Fibroblast of the aortic adventitia (primary cell): ENCODE measurements at regions not wholly inside any gene's neighbourhood (a gene's known extent, or its start where the extent isn't known, plus 50 kb on each side); places are given as distances from the start of the nearest gene placed in this dataset.

Experiments
- DNase-seq: peaks from one replicate; pipeline ENCODE4 v3.0.0-alpha.2; 2010; ENCODE audit warnings: low read depth
- H3K4me3 ChIP-seq: 2 replicates; pipeline ENCODE4 v1.5.1; 2011; ENCODE audit warnings: low read depth, mild to moderate bottlenecking, control low read depth, low read length, moderate library complexity
- TF ChIP-seq, protein P1 (sequence below): IDR thresholded peaks from 2 replicates; pipeline ENCODE4 v1.5.1; 2011; ENCODE audit warnings: mild to moderate bottlenecking, low read length, control low read depth, inconsistent platforms; ENCODE audit not compliant: insufficient read depth

DNA sequence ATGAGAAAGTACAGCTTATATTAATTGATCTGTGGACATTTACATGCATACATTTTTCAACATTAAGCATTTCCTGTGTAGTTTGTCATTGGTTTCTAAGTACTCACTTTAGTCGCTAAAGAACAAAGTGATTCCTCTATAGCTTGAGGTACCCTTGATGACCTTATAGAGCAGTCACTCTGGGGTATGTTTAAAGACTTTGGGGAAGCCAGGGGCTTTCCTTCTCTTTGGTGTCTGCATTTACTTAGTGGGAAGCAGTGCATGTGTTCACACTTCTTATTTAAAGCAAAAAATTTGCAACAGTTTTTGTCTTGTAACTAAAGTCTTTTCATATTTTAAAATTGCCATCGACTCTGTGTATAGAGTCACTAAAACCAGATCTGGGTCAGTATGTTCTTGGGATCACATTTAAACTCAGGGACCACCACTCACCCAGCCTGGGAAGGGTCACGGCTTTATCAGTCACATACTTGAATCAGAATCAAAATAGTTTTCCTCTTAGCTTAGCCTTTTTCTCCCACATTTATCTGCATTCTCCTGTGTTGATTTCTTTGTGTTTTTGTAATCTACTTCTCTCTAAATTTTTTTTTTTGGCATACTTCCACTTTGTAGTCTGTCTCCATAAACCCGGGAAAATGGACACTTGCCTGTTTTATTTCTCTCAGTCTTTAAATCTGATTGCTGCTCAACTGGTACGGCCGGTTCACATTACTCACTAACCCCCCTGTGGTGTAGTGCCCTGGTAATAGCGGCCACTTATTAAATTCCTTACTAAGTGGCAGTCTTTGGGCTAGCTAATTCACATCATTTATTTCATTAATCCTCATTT is 143.9 kb upstream of the FBN2 start:
- TF ChIP-seq, protein P1, sequence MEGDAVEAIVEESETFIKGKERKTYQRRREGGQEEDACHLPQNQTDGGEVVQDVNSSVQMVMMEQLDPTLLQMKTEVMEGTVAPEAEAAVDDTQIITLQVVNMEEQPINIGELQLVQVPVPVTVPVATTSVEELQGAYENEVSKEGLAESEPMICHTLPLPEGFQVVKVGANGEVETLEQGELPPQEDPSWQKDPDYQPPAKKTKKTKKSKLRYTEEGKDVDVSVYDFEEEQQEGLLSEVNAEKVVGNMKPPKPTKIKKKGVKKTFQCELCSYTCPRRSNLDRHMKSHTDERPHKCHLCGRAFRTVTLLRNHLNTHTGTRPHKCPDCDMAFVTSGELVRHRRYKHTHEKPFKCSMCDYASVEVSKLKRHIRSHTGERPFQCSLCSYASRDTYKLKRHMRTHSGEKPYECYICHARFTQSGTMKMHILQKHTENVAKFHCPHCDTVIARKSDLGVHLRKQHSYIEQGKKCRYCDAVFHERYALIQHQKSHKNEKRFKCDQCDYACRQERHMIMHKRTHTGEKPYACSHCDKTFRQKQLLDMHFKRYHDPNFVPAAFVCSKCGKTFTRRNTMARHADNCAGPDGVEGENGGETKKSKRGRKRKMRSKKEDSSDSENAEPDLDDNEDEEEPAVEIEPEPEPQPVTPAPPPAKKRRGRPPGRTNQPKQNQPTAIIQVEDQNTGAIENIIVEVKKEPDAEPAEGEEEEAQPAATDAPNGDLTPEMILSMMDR: no peak
- H3K4me3 ChIP-seq: no peak overlapping the region
- DNase-seq: no peak

DNA sequence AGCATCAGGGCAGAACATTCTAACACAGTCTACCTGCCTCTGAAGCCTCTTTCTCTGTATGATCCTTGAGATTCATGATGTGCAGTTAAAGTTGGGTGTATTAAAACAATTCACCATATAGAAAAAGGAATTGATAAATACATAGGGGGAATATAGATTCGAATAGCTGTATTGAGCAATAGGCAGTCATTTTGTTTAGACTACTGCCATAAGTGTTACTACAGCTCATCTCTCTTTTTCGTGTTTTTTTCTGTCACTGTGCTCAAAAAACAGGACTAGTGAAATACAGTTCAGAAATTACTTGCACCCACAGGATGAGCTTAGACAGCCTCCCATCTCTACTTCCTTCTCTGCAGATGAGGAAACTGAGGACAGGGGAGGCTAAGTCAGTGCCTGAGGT is 144.6 kb upstream of the FBN2 start:
- no peak for DNase-seq
- H3K4me3 ChIP-seq: no peak overlapping the region
- TF ChIP-seq, protein P1: no peak

DNA sequence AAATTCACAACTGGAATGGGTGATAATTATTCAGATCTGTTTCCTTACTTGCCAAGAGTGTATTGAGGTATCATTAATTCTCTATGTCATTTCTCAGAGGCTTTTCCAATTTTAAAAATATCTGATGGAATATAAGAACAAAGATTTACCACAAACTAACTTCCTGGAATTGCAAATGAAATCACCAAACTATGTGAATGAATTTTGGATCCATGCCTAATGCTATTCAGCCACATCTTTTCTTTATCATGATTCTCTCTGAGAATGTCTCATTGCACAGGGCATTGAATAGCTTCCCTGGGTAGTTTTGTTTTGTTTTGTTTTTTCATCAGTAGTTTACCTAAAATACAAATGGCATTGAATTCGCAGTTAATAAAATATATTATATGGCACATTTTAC is 146.9 kb upstream of the FBN2 start:
- DNase-seq: peak; percentile 9
- H3K4me3 ChIP-seq: no peak overlapping the region
- TF ChIP-seq, protein P1: no peak

DNA sequence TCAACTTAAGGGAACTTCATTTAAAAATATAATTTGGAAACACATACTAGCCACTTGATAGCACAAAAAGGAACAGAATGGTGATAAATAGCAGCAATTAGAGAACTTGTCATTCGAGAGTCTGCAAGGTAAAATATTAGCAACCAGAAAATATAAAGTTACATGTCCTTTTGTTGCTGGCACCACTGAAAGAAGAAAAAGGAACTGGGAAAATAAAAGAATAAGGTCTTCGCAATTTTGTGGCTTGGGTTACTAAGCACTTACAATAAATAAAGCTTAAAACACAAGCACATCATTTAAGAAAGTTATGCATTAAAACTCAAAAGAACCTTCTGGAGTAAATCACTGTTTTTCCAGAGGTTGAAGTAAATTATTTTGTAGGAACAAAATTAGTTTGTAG is 149.9 kb upstream of the FBN2 start:
- no peak overlapping the region for H3K4me3 ChIP-seq
- DNase-seq: no peak
- TF ChIP-seq, protein P1: no peak

DNA sequence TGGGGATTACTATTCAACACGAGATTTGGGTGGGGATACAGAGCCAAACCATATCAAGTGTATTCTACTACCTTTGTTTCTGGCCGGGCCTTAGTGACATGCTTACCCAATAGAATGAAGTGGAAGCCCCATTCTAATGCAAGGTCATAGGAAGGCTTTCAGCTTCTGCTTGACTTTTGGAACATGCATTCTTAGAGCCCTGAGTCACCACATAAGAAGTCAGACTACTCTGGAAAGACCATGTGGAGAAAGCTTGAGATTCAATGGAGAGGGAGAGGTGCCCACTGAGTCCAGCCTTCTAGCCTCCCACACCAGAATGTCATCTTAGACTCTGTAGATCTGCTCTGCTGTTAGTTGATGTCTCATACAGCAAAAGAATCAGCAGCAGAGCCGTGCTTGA is 155.7 kb upstream of the FBN2 start:
- TF ChIP-seq, protein P1: no peak
- no peak overlapping the region for H3K4me3 ChIP-seq
- no peak for DNase-seq

DNA sequence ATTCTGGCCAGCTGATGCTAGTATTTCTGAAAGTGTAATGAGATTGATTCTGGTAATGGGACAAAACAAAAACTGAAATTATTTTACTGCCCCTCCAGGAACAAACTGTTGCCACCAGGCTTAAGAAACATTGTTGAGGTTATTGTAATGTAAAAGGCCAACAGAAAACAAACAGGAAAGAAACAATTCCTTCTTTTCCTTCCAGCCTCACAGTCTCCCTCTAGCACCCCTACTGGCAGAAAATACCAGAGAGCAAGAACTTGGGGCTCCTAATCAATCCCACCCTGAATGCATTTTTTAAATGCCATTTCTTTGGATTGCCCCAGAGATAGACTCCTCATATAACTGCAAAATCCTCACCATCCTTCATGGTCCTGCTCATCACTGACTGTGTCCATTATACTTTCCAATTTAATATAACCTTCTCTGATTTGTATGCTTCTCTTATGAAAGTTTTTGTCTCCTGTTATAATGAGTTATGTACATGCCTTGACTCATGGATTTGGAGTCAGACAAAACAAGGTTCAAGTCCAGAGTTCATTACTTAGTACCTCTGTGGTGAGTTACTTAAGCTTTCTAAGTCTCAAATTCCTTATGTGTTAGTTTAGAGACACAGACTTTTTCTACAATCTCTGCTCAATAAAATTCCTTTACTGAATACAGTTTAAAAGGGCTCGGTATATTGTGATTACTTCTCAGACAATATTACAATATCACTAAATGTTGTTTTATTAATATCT is 157.9 kb upstream of the FBN2 start:
- TF ChIP-seq, protein P1: peak; percentile 25
- no peak for DNase-seq

More for the DNA sequence above, 157.9 kb upstream of the FBN2 start:
- no peak overlapping the region for H3K4me3 ChIP-seq
